Head of caudate nucleus (tissue), 42 donors: ENCODE measurements at regions not wholly inside any gene's neighbourhood (a gene's known extent, or its start where the extent isn't known, plus 50 kb on each side); places are given as distances from the start of the nearest gene placed in this dataset.
A peak's percentile ranks its signal among the peaks of the same experiment; 100 is the strongest.

Experiments used
- DNase-seq, 42 donors: peaks; one replicate each; pipeline versions ENCODE4 v3.0.0 to v3.0.0-alpha.2; 2020 to 2021; ENCODE audit warnings: mixed read lengths in 7 of 42
- intact Hi-C: fragments of 100-400 bp; cut with DNase I; formaldehyde crosslinking; loops from one replicate; pipeline ENCODE4 v1.15.0; 2022

DNA sequence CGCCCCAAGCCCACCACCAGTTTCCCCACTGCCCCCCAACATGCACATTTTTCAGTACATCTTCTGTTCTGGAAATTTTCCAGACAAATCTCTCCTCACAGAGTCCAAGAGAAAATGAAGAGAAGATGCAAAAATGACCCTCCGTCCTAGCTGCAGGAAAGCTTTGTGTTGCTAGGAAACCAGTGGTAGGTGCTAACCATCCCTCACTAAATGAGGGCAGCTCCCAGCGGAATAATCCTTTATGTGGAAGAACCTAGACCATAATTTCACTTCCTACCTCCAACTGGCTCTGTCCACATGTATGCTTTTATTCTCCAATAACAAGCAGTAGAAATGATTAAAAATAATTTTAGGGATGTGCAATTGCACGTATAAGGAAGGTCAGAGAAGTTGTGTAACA is 311.9 kb upstream of the EPHA4 start:
- no peak for DNase-seq
- intact Hi-C loops = no loop called here

- DNase-seq = no peak
- intact Hi-C loops = no loop called here
Observed at GRCh38 chr2:221876016-221876415, 303.9 kb upstream of the EPHA4 start.

DNA sequence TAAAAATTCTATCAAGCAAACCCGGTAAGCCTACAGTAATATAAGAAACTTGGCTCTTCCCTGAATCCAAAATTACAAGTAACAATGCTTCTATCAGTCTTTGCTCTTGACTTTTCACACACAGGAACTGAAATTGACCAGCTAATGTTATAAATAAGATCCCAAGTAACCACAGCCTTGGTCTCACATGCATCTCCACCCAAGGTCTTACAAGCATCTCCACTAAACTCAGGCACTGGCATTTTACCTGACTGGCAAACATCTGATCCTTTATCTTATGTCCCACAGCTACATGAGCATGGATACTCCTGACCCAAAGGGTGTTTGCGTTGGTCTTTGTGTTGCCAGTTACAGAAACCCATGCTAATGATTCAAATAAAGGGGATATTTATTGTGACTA is 302.3 kb upstream of the EPHA4 start:
- intact Hi-C loops = no loop called here
- no peak for DNase-seq

DNA sequence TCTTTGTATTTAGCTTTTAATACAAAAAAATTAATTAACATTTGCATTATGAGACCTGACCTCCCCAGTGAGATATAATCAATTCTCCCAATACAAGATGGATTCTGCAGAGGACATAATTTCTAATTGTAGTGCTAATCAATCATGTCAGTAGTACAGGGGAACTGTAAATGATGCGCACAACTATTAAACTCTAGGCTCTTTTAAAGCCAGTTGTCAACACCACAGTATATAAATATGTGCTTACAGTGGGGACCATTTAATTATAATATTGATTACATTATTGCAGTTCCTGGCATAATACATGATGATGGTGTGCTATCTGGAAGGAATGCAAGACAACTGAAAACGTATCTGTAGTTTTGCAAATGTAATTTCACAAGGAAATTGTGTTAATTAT is 285.6 kb upstream of the EPHA4 start:
- intact Hi-C loops = no loop called here
- no peak for DNase-seq

- DNase-seq = no peak
- intact Hi-C loops = no loop called here
Observed at GRCh38 chr2:221853297-221853696, 281.2 kb upstream of the EPHA4 start.

GRCh38 chr2:221851531-221852045 is 279.5 kb upstream of the EPHA4 start:
- no peak for DNase-seq
- intact Hi-C loops = no loop called here

- intact Hi-C loops = no loop called here
- no peak for DNase-seq
Observed at GRCh38 chr2:221850076-221850475, 278.0 kb upstream of the EPHA4 start.

DNA sequence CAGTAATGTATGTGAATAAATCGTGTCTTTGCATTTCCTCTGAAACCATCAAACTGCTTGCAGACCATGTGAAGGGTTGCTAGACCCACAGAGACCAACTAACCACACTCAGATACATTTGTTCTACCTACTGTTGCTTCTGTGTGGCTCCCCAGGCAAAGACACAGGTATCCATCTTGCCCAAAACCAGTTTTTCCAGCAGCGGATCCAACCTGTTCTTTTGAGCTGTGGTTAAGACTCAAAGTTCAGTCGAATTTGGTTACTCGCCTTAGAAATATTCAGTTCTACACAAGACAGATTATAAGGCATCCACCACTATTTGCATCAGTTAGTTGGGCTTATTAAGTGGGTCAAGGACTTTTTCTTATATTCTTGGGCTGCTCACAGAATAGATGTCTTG is 276.2 kb upstream of the EPHA4 start:
- no peak for DNase-seq
- intact Hi-C loops = no loop called here

GRCh38 chr2:221845021-221845365 is 272.9 kb upstream of the EPHA4 start:
- intact Hi-C loops = no loop called here
- no peak for DNase-seq

GRCh38 chr2:221844212-221845020 is 272.3 kb upstream of the EPHA4 start:
- no peak for DNase-seq
- intact Hi-C loops = no loop called here

DNA sequence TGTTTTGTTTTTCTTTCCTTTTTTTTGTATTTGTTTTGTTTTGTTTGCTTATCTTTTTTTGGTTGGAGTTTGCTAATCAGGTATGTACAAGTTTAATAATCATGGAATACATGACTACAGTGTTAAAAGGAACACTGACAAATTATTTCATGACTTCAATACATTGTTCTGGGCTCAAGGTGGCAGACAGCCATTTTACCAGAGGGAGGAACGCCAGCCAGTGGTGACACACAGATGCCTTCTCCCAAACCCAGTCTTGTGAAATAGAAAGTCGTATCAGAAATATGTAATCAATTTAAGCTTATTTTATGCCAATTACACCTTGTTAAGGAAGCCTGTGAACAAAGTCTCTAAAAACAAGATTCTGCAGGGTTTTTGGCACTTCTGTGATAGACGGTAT is 264.0 kb upstream of the EPHA4 start:
- peak in 19 of 42 donors; percentile 6 to 58 (median 17) for DNase-seq
- intact Hi-C loops = no loop called here

DNA sequence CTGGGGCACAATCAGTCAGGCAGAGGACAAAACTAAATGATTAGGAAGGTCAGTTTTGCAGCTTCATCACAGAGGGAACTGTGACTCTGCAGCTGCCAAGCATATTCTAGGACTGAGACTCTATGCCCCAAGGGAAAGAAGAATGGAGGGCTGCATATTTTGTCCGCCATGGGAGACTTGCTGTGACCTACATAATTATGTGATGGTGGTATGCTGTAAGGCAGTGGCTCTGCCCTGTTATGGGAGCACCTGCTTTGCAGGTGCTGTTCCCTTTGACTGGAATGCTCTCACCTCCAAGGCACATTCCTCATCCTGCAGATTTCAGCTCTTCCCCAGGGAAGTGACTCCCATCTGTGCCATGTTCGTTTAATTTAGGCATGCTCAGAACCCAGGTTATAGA is 261.9 kb upstream of the EPHA4 start:
- intact Hi-C loops = no loop called here
- no peak for DNase-seq

GRCh38 chr2:221831051-221831450 is 258.9 kb upstream of the EPHA4 start:
- intact Hi-C loops = no loop called here
- no peak for DNase-seq

GRCh38 chr2:221822416-221822815 is 250.3 kb upstream of the EPHA4 start:
- intact Hi-C loops = no loop called here
- DNase-seq = no peak

DNA sequence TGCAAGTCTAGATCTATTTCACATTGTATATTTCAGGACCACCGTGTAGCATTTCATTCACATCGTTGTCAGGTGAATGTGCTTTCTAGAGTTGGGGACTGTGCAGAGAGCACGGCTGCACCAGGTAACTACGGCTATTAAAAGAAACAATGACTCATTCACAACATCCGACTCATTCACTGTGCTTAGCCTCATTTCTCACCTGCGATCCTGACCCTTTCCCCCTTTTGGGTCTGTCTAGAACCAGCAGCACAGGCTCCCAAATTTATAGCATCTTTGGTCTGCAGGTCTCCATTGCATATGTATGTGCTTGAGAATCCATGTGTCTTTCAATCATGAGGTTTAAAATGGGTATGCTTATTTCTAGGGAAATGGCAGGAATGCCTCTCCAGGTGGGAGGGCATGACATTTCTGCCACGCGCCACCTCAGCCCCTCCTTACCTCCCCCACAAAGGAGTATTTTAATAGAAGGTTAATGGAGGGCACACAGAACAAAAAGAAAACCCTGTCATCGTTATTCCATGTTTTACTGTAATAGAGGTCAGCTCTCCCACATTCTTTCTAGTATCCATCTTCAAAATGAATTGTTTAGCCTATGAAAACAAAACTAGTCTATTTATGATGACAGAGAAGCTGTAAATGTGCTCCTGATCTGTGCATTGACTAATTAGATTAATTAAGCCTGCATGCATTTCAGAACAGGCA is 246.7 kb upstream of the EPHA4 start:
- peak in 9 of 42 donors; percentile 4 to 47 (median 16) for DNase-seq
- intact Hi-C loops = no loop called here

DNA sequence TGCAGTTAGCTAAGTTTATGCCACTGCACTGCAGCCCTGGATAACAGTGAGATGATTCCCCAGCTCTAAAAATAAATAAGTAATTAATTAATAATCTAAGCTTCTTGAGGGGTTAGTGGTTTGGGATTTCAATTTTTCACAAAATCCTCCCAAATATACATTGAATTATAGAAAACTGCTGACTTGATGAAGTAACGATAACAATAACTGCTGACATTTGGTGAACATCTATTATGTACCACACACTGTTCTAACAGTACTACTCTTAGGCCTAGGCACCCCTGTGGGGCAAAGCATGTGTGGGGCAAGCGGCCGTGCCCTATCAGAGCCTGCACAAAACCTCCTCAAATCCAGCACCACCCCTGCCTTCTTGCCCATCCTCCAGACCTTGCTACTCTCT is 245.8 kb upstream of the EPHA4 start:
- intact Hi-C loops = no loop called here
- no peak for DNase-seq

- peak in 18 of 42 donors; percentile 4 to 62 (median 22) for DNase-seq
- intact Hi-C loops = no loop called here
Observed at GRCh38 chr2:221817052-221817451, 244.9 kb upstream of the EPHA4 start.

GRCh38 chr2:221816566-221816965 is 244.5 kb upstream of the EPHA4 start:
- no peak for DNase-seq
- intact Hi-C loops = no loop called here

GRCh38 chr2:221810650-221811049 is 238.5 kb upstream of the EPHA4 start:
- intact Hi-C loops = no loop called here
- no peak for DNase-seq

DNA sequence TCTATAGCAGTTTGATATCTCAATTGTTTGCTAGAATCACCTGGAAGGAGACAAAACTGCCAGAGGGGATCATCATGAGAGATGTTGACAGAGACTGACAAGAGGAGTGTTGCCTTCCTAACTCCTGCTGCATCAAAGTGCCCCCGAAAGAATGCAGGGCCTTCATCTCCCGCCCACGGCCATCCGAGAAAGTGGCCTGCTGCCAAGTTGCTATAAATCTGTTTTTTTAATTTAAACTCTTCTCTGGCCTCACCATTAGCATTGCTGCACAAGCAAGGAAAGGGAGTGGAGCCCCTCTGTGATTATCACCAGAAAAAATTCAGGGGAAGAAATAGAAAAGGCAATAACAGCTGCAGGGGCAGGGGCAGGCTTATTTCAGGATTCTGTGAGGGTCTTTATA is 238.1 kb upstream of the EPHA4 start:
- intact Hi-C loops = no loop called here

GRCh38 chr2:221808488-221808887 is 236.4 kb upstream of the EPHA4 start:
- intact Hi-C loops = no loop called here
- no peak for DNase-seq

More for the DNA sequence above, 238.1 kb upstream of the EPHA4 start:
- DNase-seq = no peak
